G401.6 (cell line): ENCODE measurements at regions not wholly inside any gene's neighbourhood (a gene's known extent, or its start where the extent isn't known, plus 50 kb on each side); places are given as distances from the start of the nearest gene placed in this dataset.

Experiments
- FAIRE-seq: peaks from 2 replicates; lab custom pipeline; 2012; peaks lifted over from hg19 to GRCh38; lab: Jason Lieb, UNC

GRCh38 chr12:66915306-66915904 lies 236.5 kb upstream of the GRIP1 start:
- no peak for FAIRE-seq

DNA sequence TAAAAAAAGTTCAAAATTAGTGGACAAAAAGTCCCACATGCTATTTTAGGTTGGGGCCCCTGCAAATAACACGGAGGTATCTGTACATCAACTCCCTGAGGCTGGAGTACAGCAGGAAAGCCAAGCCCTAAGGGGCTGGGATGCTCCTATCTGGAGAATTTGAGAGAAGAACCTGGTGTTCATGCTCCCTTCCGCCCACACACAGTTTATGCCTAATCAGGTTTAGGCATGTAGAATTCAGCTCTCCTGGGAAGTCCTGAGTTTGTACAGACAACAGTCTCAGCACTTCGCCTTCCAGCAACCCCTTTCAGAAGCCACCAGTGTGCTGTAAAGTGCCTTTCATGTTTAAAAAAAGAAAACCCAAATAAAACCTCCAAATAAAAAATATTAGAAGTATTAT lies 237.3 kb upstream of the GRIP1 start:
- FAIRE-seq = no peak

DNA sequence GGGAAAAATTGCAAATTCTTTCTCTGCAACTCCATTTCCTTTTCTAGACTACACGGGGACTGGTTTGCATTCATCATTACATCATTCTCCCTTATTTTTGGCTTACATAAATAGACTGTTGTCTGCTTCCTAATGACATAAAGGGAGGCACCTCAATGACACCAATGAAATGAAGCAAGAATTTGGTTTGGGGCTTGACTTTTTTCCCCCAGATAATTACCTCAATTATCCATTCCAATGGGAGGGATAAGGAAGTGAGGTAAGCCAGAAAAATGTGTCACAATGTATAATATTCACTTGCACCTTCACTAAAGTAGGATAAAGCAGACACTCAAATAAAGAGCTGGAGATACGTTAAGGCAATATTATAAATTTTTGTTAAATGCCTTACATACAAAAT lies 240.6 kb upstream of the GRIP1 start:
- no peak for FAIRE-seq

DNA sequence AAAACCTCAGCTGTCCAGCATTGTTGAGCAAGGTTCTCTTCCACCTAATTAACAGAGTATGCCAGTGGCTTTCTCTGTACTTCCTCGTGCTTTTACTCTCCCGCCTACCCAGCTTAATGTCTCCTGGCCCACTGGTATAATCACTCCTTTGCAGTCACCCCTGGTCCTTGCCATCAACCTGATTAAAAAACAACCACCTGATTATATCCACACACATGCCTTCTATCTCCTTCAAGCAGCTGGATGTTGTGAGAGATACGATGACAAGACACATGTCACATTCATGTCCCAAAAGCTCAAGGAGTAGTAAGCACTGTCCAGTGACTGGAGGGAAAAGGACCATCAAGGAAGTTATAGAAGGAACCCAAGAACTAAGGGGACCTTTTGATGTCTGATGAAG lies 241.3 kb upstream of the GRIP1 start:
- FAIRE-seq = no peak

DNA sequence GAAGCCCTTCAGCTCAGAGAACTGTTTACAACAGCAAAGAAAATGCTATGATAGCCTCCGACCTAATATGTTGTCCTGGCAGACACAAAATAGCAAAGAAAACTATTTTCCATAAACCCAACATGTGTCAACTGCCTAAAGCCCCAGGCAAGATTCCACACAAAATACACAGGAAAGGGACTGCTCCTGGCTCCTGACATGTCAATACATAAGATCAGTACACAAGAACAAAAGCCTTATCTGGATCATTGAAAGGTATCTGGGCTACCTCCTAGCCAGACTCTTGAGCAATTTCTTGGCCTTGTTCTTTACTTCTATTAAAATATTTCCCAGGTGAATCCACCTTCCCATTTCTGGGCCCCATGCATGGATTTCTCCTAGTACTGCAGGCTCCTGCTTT lies 242.3 kb upstream of the GRIP1 start:
- no peak for FAIRE-seq

DNA sequence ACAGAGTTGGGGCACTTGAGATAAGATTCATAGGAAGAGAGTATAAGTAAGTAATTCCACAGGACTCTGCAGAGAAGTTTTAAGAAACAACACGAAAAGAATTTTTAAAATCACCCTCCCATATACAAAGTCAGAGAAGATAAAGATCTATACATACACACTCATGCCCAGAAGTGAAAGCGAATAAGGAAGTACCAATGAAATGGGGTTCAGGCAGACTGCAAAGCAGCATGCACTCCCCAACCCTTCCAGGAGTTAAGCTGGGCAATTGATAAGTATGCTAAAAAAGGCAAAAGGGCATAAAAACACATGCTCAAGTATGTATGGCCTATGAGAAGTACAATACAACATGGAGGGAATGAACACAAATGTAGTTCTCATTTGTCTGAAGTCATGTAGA lies 246.2 kb upstream of the GRIP1 start:
- no peak for FAIRE-seq

DNA sequence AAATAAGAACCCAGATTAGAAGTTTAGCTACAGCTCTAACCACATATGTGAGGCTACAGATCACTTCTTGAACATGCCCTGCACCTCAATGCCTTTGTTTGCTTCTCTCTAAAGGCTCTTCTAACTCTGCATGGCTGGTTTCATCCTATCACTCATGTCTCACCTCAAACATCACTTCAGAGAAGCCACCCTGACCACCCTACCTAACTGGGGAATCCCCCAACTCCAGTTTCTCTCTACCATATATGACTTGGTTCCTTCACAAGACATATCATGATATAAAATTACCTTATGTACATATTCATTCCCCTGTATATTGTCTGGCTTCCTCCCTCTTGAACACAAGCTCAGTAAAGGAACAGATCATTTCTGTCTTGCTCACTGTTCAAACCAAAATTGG lies 250.2 kb upstream of the GRIP1 start:
- FAIRE-seq = no peak

GRCh38 chr12:66931091-66931490 lies 252.2 kb upstream of the GRIP1 start:
- FAIRE-seq = no peak

- FAIRE-seq = no peak
Observed at GRCh38 chr12:66932126-66932525, 253.2 kb upstream of the GRIP1 start.

DNA sequence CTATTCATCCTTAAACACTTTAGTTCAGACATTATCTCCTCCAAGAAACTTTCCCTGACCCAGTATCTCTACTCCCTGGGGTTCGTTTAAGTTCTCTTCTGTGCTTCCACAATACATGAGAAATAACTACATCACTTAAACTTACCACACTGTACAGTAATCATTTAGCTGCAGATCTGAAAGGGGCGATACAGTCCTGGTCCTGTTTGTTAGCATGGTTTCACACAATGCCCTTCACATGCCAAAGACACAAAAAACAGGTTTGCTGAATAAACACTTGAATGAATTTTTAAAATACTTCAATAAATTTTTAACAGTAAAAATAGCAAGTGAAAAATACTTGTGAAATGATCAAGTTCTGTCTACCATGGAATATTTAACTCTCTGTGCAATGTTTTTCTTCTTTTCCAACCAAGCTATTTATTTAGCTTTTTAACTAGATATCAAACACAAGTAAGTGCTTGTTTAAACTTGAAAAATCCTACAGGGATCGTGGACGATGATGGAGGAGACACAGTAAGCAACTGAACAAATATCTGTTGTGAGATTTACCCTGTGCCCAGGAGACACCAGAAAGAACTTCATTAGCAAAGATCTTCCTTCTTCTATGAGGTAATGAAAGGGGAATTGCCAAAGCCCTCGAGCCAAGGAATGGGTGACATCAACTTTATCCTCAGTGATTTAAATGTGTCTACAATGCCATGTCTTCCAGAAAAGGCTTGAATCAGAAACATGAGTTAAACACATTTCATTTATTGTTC lies 255.6 kb upstream of the GRIP1 start:
- no peak for FAIRE-seq

DNA sequence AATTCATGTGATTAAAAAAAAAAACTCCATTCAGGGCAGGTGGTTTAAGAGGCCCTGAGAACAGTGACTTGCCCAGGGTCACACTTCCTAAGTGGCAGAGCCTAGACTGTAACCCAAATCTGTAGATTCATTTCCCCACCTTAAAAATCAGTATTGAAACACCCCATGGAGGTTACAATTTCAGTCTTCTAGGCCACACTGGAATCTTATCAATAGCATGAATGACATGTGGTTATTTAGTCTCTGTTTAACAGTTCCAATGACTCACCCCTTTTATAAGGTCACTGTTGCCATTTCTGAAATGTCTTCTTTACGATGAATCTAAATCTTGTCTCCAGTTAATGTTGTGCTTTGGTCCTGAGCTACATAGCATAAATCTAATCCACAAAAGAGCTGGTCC lies 262.3 kb upstream of the GRIP1 start:
- no peak for FAIRE-seq

DNA sequence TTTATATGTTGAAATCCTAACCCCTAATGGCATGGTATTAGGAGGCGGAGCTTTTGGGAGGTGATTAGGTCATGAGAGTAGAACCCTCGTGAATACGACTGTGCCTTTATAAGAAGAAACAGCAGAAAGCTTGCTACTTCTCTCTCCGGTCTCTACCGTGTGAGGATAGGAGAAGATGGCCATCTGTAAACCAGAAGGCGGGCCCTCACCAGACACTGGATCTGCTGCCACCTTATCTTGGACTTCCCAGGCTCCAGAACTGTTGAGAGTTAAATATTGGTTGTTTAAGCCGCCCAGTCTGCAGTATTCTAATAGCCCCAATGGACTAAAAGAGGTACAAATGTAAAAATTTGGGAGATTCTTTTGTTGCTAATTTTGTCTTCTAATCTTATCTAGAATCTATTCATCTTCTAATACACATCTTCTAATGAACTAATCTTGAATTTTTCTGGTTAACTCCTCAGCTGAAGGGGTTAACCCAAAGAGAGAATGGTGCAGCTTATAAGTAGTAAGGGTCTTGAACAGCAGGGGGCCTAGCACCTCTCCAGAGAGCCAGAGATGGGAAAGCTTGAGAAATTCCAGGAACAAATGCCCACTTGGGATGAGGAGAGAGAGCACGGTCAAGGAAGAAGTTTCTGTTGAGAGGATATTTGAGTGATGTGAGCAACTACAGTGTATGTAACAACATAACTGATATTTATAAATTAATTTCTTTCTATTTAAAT lies 264.0 kb upstream of the GRIP1 start:
- FAIRE-seq = no peak

DNA sequence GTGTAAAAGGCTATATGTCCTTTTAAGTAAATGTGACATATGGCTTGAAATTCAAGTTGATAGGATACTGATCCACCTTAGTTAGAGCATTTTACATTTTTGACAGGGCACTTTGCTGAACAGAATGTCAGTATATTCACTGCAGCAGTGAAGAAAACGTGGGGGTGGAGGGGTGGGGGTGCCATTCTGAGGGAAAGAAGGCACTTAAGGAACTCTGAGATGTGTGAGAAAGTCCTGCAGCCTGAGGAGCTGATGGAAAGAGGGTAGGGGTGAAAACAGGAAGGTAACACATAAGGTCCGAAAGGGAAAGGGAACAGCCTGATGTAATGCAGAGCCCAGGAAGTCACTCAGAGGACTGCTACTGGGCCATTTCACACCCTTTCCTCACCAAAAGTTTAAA lies 265.5 kb upstream of the GRIP1 start:
- FAIRE-seq = no peak

GRCh38 chr12:66945189-66945817 lies 266.4 kb upstream of the GRIP1 start:
- FAIRE-seq = no peak

DNA sequence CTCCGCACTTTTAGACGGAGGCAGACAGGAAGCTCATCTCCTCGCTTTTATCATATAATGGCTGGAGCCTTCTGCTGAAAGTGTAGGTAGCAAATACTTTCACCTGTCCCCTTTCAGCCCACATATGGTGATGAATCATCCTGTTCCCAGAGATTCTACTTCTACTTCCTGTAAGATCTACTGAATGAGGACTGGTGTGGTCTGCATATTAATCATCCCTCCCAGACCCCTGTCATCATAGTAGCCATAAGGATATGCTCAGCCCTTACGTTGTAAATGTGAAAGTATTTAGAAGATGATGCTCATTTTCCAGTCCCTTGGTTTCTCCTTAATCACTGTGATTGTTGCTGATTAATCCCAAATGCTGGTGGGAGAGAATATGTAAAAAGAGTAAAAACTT lies 268.2 kb upstream of the GRIP1 start:
- FAIRE-seq = no peak

GRCh38 chr12:66952668-66953067 lies 273.8 kb upstream of the GRIP1 start:
- FAIRE-seq = no peak

GRCh38 chr12:66956300-66956699 lies 277.4 kb upstream of the GRIP1 start:
- no peak for FAIRE-seq

DNA sequence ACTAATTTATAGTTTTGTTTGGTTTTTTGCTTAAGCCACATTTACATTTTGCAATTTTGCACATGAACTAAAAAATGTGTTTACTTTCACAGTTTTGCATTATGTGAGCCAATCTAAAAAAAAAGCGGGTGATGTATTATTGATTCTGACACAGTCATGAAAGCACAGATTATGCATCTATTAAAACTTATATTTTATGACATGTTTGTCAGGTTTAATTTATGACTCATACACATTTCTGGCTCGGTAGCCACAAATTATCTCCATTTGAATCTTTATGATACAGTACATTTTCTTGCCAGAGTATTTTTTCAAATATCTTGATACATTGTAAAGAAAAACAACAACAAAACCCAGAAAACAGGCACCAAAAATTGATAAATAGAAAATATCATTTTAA lies 280.4 kb upstream of the GRIP1 start:
- FAIRE-seq = no peak

GRCh38 chr12:66960006-66960405 lies 281.1 kb upstream of the GRIP1 start:
- FAIRE-seq = no peak

- no peak for FAIRE-seq
Observed at GRCh38 chr12:66960704-66961690, 282.1 kb upstream of the GRIP1 start.

DNA sequence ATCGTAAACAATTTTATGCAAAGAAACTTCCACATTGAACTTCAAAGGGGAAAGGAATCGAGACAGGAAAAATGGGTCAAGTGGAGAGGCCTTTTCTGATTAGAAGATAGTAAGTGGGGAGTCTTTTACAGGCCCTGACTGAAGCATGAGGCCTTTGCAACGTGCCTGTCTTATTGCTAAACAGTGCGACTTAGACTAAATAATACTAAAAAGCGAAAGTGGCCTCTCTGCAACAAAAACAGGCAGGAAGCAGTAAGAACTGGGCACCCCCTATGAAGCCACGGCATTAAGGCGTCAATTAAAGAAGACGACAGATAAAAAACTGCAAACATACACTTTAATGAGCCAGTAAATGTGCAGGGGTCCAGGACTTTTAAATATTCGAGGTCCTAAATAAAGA lies 283.4 kb upstream of the GRIP1 start:
- no peak for FAIRE-seq

GRCh38 chr12:66963901-66964300 lies 285.0 kb upstream of the GRIP1 start:
- FAIRE-seq = no peak
